ENCODE measurements at regions not wholly inside any gene's neighbourhood (a gene's known extent, or its start where the extent isn't known, plus 50 kb on each side); places are given as distances from the start of the nearest gene placed in this dataset.
A peak's percentile ranks its signal among the peaks of the same experiment; 100 is the strongest.

GRCh38 chrX:138150709-138151108 is 560.8 kb downstream of the FGF13 start:
- TF ChIP-seq, protein P1, sequence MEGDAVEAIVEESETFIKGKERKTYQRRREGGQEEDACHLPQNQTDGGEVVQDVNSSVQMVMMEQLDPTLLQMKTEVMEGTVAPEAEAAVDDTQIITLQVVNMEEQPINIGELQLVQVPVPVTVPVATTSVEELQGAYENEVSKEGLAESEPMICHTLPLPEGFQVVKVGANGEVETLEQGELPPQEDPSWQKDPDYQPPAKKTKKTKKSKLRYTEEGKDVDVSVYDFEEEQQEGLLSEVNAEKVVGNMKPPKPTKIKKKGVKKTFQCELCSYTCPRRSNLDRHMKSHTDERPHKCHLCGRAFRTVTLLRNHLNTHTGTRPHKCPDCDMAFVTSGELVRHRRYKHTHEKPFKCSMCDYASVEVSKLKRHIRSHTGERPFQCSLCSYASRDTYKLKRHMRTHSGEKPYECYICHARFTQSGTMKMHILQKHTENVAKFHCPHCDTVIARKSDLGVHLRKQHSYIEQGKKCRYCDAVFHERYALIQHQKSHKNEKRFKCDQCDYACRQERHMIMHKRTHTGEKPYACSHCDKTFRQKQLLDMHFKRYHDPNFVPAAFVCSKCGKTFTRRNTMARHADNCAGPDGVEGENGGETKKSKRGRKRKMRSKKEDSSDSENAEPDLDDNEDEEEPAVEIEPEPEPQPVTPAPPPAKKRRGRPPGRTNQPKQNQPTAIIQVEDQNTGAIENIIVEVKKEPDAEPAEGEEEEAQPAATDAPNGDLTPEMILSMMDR (conservative IDR thresholded peaks at IDR 0.05) = peak; percentile 54; the same call in 1 of the 2 replicates
- TF ChIP-seq EZH2 (IDR thresholded peaks at IDR 0.05; ENCODE audit: low read depth) = no peak

Measured in PC-9 (cell line).